Lung (tissue), 11 donors: ENCODE measurements at regions not wholly inside any gene's neighbourhood (a gene's known extent, or its start where the extent isn't known, plus 50 kb on each side); places are given as distances from the start of the nearest gene placed in this dataset.

ENCODE experiments used
- ATAC-seq: fragments of 200-7000 bp; cut with Tn5 transposase; one replicate; pipeline ENCODE4 v1.9.1; 2020; ENCODE audit warnings: moderate number of reproducible peaks; ENCODE audit not compliant: insufficient read depth, low FRiP score
- DNase-seq, 3 donors: peaks; one replicate each; pipeline ENCODE4 v3.0.0-alpha.2; 2013 to 2017
- H3K27ac ChIP-seq, 2 donors: one replicate each; pipeline ENCODE4 v1.5.1; 2013; ENCODE audit warnings: mild to moderate bottlenecking in 2 of 2, moderate library complexity in 2 of 2, control low read depth in 1 of 2, inconsistent platforms in 1 of 2, low read depth in 1 of 2, low read length in 1 of 2
- H3K27me3 ChIP-seq, 3 donors: one replicate each; pipeline ENCODE4 v1.5.1; 2013; ENCODE audit warnings: low read length in 2 of 3; ENCODE audit not compliant: control insufficient read depth in 3 of 3, insufficient read depth in 3 of 3
- H3K36me3 ChIP-seq, 4 donors: one replicate each; pipeline ENCODE4 v1.5.1; 2013; ENCODE audit warnings: low read length in 4 of 4, mild to moderate bottlenecking in 1 of 4, moderate library complexity in 1 of 4; ENCODE audit not compliant: control insufficient read depth in 4 of 4, insufficient read depth in 4 of 4
- H3K4me1 ChIP-seq, 5 donors: one replicate each; pipeline ENCODE4 v1.5.1; 2013; ENCODE audit warnings: low read length in 5 of 5, mild to moderate bottlenecking in 2 of 5, moderate library complexity in 1 of 5; ENCODE audit not compliant: control insufficient read depth in 5 of 5, insufficient read depth in 5 of 5
- H3K4me3 ChIP-seq: one replicate; pipeline ENCODE4 v1.5.1; 2013; ENCODE audit warnings: mild to moderate bottlenecking, control low read depth, moderate library complexity
- H3K9ac ChIP-seq, 2 donors: one replicate each; pipeline ENCODE4 v1.5.1; 2013; ENCODE audit warnings: low read length in 2 of 2, control low read depth in 1 of 2; ENCODE audit not compliant: insufficient read depth in 1 of 2
- H3K9me3 ChIP-seq, 4 donors: one replicate each; pipeline ENCODE4 v1.5.1; 2013; ENCODE audit warnings: low read length in 3 of 4, mild to moderate bottlenecking in 1 of 4, moderate library complexity in 1 of 4; ENCODE audit not compliant: control insufficient read depth in 4 of 4, insufficient read depth in 3 of 4
- CTCF ChIP-seq: IDR thresholded peaks from 2 replicates; pipeline ENCODE4 v1.5.1; 2012; ENCODE audit warnings: mild to moderate bottlenecking; ENCODE audit errors: control extremely low read depth, extremely low read depth
- WGBS, 2 donors: extraction: QIAGEN DNeasy Blood & Tissue Kit; methylation state at CpG; one replicate each; pipeline ENCODE4 v1.1.7; 2013; 5-methylcytosine and 5-hydroxymethylcytosine counted together
- donor health status: control.
- donor health status: control.
- donor health status: Bipolar disorder and iron deficiency.
- donor health status: healthy.
- donor health status: DM: yes; HTN: yes; CAD: no.

DNA sequence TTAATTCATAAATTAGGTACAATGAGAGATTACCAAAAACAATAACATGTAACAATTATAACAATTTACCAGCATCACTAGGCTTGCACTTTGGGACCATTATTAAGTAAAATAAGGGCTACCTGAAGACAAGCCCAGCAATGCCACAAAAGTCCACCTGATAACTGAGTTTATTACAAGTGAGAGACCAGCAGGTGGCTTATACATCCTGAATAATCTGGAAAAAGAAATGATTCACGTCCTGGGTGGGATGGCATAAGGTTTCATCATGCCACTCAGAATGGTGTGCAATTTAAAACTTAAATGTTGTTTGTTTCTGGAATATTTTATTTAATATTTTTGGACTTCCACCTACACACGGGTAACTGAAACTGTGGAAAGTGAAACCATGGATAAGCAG, 1287.1 kb upstream of the GBE1 start:
- Histone ChIP-seq H3K9me3 (no peaks in the 10 kb centered on the region), H3K9ac (no peak overlapping the region), H3K27ac (no peak overlapping the region), H3K4me3 (no peak overlapping the region), H3K36me3 (no peaks in the 10 kb centered on the region), H3K4me1 (no peaks in the 10 kb centered on the region), H3K27me3 (no peaks in the 10 kb centered on the region)
- no peak for DNase-seq
- no peak for ATAC-seq
- WGBS, 2 donors: 54 to 63% methylated on average over 2 of the region's 2 CpGs
- no peak for TF ChIP-seq CTCF

DNA sequence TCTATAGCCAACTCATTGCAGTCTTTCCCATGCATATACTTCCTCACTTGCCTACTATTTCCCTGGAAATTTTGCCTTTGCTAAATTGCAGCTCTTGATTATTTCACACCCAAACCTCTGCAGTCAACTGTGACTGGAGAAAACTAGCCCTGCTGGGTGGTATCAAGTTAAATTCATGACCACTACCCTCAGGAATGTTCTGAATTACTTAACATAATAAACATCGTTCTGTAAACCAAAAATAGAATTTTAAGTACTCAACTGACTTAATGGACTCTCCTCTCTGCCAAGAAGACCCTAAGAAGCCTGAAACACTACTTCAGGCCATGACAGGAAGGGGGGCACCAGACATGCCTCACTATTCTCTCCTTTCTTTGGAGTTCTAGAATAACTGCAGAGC, 1278.0 kb upstream of the GBE1 start:
- Histone ChIP-seq H3K27me3 (no peaks in the 10 kb centered on the region), H3K9ac (no peak overlapping the region), H3K4me3 (no peak overlapping the region), H3K36me3 (no peaks in the 10 kb centered on the region), H3K9me3 (peaks cover 0 to 2% (median 0%) of the 10 kb centered on the region in 4 donors), H3K4me1 (no peaks in the 10 kb centered on the region), H3K27ac (no peak overlapping the region)
- 41 to 57% methylated on average over 1 of the region's 1 CpG for WGBS, 2 donors
- ATAC-seq: no peak
- TF ChIP-seq CTCF: no peak
- DNase-seq: peak in 1 of 3 donors; percentile 5

DNA sequence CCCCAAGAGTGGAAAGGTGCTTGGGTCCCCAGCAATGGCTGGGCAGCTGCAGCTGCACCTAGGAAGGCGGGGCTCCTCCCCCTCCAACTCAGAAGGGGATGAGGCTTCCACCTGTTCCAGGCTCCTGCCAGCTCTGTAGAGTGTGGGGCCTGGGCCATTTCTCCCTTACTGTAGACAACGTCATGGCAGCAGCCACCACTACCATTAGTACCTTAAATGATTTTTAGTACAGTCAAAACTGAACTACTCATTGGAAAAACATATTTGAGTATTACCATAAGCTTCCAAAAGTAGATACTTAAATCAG, 1274.2 kb upstream of the GBE1 start:
- H3K27ac ChIP-seq: no peak overlapping the region
- no peaks in the 10 kb centered on the region for H3K27me3 ChIP-seq
- no peak for ATAC-seq
- H3K36me3 ChIP-seq: no peaks in the 10 kb centered on the region
- no peak for DNase-seq
- no peak for TF ChIP-seq CTCF
- H3K9ac ChIP-seq: no peak overlapping the region
- H3K9me3 ChIP-seq: peaks cover 0 to 2% (median 0%) of the 10 kb centered on the region in 4 donors
- no peak overlapping the region for H3K4me3 ChIP-seq
- 82 to 92% methylated on average over 2 of the region's 2 CpGs for WGBS, 2 donors
- H3K4me1 ChIP-seq: no peaks in the 10 kb centered on the region
